NT2/D1 (cell line): ENCODE measurements at regions not wholly inside any gene's neighbourhood (a gene's known extent, or its start where the extent isn't known, plus 50 kb on each side); places are given as distances from the start of the nearest gene placed in this dataset.

Experiments used
- SUZ12 ChIP-seq: IDR thresholded peaks from 2 replicates; pipeline ENCODE4 v1.6.1; 2011; ENCODE audit not compliant: insufficient read length, insufficient read depth; ENCODE audit errors: extremely low read depth
- YY1 ChIP-seq: IDR thresholded peaks from 2 replicates; pipeline ENCODE4 v1.6.1; 2011; ENCODE audit not compliant: insufficient read length, insufficient read depth
- ZNF274 ChIP-seq: IDR thresholded peaks from 2 replicates; pipeline ENCODE4 v1.6.1; 2011; ENCODE audit warnings: mild to moderate bottlenecking, low read depth, low read length

- TF ChIP-seq SUZ12 = no peak
- TF ChIP-seq ZNF274 = no peak
- no peak for TF ChIP-seq YY1
These were observed 231.2 kb upstream of the MTNR1B start for GRCh38 chr11:92738276-92738675.
